SJCRH30 (cell line): ENCODE measurements at regions not wholly inside any gene's neighbourhood (a gene's known extent, or its start where the extent isn't known, plus 50 kb on each side); places are given as distances from the start of the nearest gene placed in this dataset.
A peak's percentile ranks its signal among the peaks of the same experiment; 100 is the strongest.

Experiments
- DNase-seq, 2 experiments: peaks; one replicate each; pipeline ENCODE4 v3.0.0-alpha.2; 2015 to 2020
- H3K27ac ChIP-seq: fragments of 250-450 bp; sonication (Bioruptor Pico); 2 replicates; pipeline ENCODE4 v1.5.1; 2020; ENCODE audit warnings: mild to moderate bottlenecking, moderate library complexity
- H3K27me3 ChIP-seq: fragments of 250-450 bp; sonication (Bioruptor Pico); 2 replicates; pipeline ENCODE4 v1.5.1; 2020; ENCODE audit warnings: mild to moderate bottlenecking, moderate library complexity
- H3K36me3 ChIP-seq: fragments of 250-450 bp; sonication (Bioruptor Pico); 2 replicates; pipeline ENCODE4 v1.5.1; 2020; ENCODE audit warnings: mild to moderate bottlenecking, moderate library complexity
- H3K4me1 ChIP-seq: fragments of 250-450 bp; sonication (Bioruptor Pico); 2 replicates; pipeline ENCODE4 v1.5.1; 2020; ENCODE audit warnings: mild to moderate bottlenecking, moderate library complexity
- H3K4me3 ChIP-seq: fragments of 250-450 bp; sonication (Bioruptor Pico); 2 replicates; pipeline ENCODE4 v1.5.1; 2020; ENCODE audit warnings: mild to moderate bottlenecking, moderate library complexity
- H3K9me3 ChIP-seq: fragments of 250-450 bp; sonication (Bioruptor Pico); replicated peaks from 2 replicates; pipeline ENCODE4 v1.5.1; 2020; ENCODE audit warnings: mild to moderate bottlenecking, moderate library complexity

- DNase-seq = peak in 1 of 2 experiments; percentile 31
- no peaks in the 10 kb centered on the region for H3K36me3 ChIP-seq
- H3K27ac ChIP-seq = no peak overlapping the region
Measured at GRCh38 chr14:31990926-31991572, 86.1 kb upstream of the ARHGAP5 start.

DNA sequence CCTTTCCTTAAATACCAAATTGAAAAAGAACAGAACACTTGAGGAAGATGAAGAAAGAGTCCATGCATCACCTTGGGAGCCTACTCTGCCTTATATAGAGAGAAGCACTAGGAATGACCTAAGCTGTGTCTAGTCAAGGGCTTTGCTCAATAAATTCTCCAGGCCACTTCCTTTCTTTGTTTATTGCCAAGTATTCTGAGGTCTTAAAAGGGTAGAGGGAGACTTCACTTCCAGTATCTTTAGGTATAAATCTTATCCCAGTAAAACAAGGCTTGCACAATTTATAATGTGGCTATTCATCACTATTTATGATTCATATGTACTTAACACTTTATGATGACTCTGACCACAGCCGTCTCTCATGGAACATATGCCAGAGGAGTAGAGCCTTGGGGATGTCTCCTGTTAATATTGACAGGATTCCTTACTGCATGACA lies 85.1 kb upstream of the ARHGAP5 start:
- H3K4me3 ChIP-seq = no peak overlapping the region
- H3K27ac ChIP-seq = no peak overlapping the region
- no peaks in the 10 kb centered on the region for H3K9me3 ChIP-seq
- no peaks in the 10 kb centered on the region; the same call in 1 of the 2 replicates for H3K4me1 ChIP-seq
- H3K36me3 ChIP-seq = no peaks in the 10 kb centered on the region
- no peak for DNase-seq
- no peaks in the 10 kb centered on the region for H3K27me3 ChIP-seq

More at GRCh38 chr14:31990926-31991572, 86.1 kb upstream of the ARHGAP5 start:
- no peak overlapping the region for H3K4me3 ChIP-seq
- H3K9me3 ChIP-seq = no peaks in the 10 kb centered on the region
- H3K27me3 ChIP-seq = no peaks in the 10 kb centered on the region
- no peaks in the 10 kb centered on the region; the same call in 1 of the 2 replicates for H3K4me1 ChIP-seq

DNA sequence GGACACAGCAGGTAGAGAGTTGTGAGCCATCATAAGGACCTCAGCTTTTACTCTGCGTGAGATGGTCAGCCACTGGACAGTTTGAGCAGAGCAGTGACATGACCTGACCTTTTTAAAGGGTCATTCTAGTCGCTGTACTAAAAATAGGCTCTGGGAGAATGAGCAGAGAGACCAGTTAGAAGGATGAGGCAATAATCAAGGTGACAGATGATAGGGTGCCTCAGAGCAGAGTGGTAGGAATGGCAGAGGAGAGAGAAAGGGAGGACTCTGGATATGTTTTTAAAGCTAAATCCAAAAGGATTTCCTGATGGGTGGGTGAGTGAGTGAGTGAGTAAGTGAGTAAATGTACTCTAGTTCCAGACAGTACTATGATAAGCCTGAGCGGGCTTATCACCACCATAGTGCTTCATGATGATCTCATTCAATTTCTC lies 83.6 kb upstream of the ARHGAP5 start:
- DNase-seq = no peak
- Histone ChIP-seq H3K4me1 (no peaks in the 10 kb centered on the region; the same call in 1 of the 2 replicates), H3K27me3 (no peaks in the 10 kb centered on the region), H3K36me3 (no peaks in the 10 kb centered on the region), H3K9me3 (no peaks in the 10 kb centered on the region), H3K4me3 (no peak overlapping the region), H3K27ac (no peak overlapping the region)

DNA sequence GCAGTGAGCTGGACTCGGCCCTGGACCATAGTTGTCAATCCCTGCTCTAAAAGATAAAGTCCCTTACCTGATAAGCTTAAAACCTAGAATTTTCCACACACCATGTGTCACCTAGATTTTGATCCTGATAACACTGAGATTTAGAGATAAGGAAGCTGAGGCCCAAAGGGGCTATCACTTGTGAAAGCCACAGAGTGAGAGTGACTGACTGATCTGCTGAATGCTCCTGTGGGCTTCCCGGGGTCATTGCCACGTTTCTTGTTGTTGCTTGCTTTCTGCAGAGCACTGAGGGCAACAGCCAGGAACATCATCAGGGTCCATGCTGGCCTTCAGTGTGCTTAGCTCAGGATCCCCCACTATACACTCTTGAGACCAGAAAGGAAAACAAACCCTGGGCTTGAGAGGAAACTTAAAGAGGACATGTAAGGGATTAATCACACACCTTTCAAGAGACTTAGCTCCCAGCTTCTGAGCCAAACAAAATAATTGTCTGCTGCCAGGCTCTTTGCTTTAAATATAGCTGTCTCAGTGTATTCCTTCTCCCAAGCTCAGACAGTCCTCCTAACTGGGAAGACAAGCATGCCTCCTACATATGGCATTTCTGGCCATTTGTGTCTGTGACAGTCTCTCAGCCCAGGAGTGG lies 82.6 kb upstream of the ARHGAP5 start:
- DNase-seq = no peak
- Histone ChIP-seq H3K36me3 (no peaks in the 10 kb centered on the region), H3K4me3 (no peak overlapping the region), H3K9me3 (no peaks in the 10 kb centered on the region), H3K27ac (no peak overlapping the region), H3K27me3 (no peaks in the 10 kb centered on the region), H3K4me1 (no peaks in the 10 kb centered on the region; the same call in 1 of the 2 replicates)

- H3K27ac ChIP-seq = no peak overlapping the region
- no peak overlapping the region for H3K4me3 ChIP-seq
- no peaks in the 10 kb centered on the region for H3K9me3 ChIP-seq
- peaks cover 6% of the 10 kb centered on the region; the same call in 1 of the 2 replicates for H3K4me1 ChIP-seq
- no peak for DNase-seq
- H3K27me3 ChIP-seq = no peaks in the 10 kb centered on the region
- no peaks in the 10 kb centered on the region for H3K36me3 ChIP-seq
Measured at GRCh38 chr14:32003585-32003984, 73.5 kb upstream of the ARHGAP5 start.

DNA sequence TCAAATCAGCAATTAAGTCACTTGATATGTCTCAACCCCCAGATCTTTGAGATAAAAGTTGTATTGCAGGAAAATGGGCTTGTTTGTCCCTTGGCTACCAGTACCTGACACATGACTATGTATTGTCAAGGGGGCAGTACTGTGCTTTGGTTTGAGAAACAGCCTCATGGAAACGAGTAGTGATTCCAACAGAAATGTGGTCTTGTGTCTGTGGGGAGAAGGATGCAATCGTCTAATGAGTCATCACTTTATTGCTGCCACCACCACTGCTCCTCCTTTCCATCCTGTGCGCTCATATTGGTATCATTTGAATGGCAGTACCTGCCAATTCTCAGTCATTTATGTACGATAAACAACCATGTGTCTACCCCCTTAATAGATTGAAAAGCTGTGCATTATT lies 72.8 kb upstream of the ARHGAP5 start:
- no peak for DNase-seq
- Histone ChIP-seq H3K4me3 (no peak overlapping the region), H3K27me3 (no peaks in the 10 kb centered on the region), H3K4me1 (peaks cover 6% of the 10 kb centered on the region; the same call in 1 of the 2 replicates), H3K27ac (no peak overlapping the region), H3K36me3 (no peaks in the 10 kb centered on the region), H3K9me3 (no peaks in the 10 kb centered on the region)

DNA sequence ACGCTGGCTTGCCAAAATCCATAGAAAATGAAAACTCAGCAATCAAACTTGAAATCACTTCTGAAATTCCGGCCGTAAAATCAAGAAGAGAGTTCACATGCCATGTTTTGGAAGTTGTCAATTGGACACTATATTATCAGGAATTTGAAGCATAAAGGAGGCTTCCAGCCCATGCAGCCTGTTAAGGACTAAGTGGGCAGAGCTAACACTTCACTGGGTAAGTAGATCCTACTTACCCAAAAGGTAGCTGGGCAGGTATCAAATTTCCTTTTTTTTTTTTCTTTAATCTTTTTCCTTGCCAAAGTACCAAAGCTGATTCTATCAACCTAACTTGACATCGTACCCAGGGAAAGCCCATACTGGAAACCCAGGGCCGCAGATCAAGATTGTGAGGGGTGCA lies 71.5 kb upstream of the ARHGAP5 start:
- Histone ChIP-seq H3K9me3 (no peaks in the 10 kb centered on the region), H3K4me3 (no peak overlapping the region), H3K36me3 (no peaks in the 10 kb centered on the region), H3K27me3 (no peaks in the 10 kb centered on the region), H3K27ac (no peak overlapping the region), H3K4me1 (peaks cover 10% of the 10 kb centered on the region; the same call in 1 of the 2 replicates)
- DNase-seq = no peak

- Histone ChIP-seq H3K9me3 (no peaks in the 10 kb centered on the region), H3K4me1 (peaks cover 14% of the 10 kb centered on the region), H3K27ac (peak overlapping the region; percentile 20), H3K36me3 (no peaks in the 10 kb centered on the region), H3K4me3 (no peak overlapping the region), H3K27me3 (no peaks in the 10 kb centered on the region)
- DNase-seq = peak; percentile 13 to 49
Measured at GRCh38 chr14:32006263-32007110, 70.6 kb upstream of the ARHGAP5 start.

DNA sequence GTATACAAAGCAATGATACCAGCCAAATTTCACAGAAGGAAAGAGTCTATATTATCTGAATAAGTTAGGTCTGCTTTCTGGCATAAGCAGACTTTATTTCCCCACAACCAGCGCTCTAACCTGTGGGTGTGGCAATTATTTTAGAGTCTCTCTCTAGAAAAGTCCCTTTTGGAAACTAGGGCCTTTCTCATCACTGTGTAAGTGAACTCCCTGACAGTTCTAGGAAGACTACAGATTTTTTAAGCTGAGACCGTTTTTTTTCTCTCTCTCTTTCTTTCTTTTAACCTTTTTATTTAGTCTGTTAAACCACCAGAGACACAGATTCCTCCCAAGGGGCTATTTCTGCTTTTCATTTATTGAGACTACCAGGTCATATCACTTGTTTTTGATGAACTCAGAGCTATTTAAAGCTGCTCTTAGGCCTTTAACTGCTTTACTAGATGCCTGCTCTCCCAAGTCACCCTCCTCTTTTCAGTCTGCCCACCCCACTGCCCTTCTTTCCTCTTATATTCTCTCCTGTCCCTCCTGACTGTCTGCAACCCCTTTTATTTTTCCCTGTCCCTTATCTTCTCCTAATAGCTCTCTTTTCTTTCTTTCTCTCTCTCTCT lies 69.2 kb upstream of the ARHGAP5 start:
- H3K9me3 ChIP-seq = no peaks in the 10 kb centered on the region
- no peaks in the 10 kb centered on the region for H3K27me3 ChIP-seq
- H3K36me3 ChIP-seq = no peaks in the 10 kb centered on the region
- no peak overlapping the region for H3K4me3 ChIP-seq
- no peak for DNase-seq
- peaks cover 14% of the 10 kb centered on the region for H3K4me1 ChIP-seq
- H3K27ac ChIP-seq = no peak overlapping the region

GRCh38 chr14:32008602-32009193 lies 68.4 kb upstream of the ARHGAP5 start:
- Histone ChIP-seq H3K4me1 (peaks cover 14% of the 10 kb centered on the region), H3K27ac (no peak overlapping the region), H3K36me3 (no peaks in the 10 kb centered on the region), H3K4me3 (no peak overlapping the region), H3K9me3 (no peaks in the 10 kb centered on the region), H3K27me3 (no peaks in the 10 kb centered on the region)
- no peak for DNase-seq

DNA sequence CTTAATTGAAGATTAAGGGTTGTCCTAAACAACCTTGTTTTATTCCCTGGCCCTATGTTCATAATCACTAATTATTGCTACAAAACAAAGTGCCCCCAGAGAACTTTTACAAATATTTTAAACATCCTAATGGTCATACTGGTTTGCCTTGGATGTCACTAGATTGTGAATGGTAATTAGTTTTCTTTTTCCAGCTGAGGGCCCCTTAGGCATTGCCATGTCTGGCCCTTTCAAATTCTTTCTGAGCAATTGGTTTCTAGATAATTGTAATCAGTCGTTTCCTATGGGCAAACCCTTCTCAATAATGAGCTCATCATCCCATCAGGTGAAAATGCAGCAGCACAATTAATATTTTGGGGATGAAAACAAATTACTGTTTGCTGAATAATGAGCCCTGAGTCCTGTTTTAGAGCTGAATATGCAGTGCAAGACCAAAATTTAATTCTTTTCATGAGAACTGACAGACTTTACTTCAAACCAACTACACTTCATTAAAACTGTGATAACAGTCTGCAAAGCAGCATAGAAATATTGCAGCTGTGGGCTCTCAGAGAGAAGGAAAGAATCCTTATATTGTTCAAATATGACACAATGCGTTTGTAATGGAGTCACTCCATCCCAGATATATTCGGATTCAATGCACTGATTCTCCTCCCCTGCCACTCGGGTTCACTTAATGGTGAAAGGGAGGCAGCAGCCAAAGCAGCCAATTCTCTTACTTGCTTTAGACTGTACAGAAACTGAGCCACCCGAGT lies 67.7 kb upstream of the ARHGAP5 start:
- no peak overlapping the region for H3K27ac ChIP-seq
- H3K4me1 ChIP-seq = peaks cover 14% of the 10 kb centered on the region
- H3K36me3 ChIP-seq = no peaks in the 10 kb centered on the region
- no peaks in the 10 kb centered on the region for H3K9me3 ChIP-seq
- no peak overlapping the region for H3K4me3 ChIP-seq
- DNase-seq = no peak
- H3K27me3 ChIP-seq = no peaks in the 10 kb centered on the region

GRCh38 chr14:32009976-32010581 lies 67.0 kb upstream of the ARHGAP5 start:
- Histone ChIP-seq H3K4me3 (no peak overlapping the region), H3K27me3 (no peaks in the 10 kb centered on the region), H3K9me3 (no peaks in the 10 kb centered on the region), H3K36me3 (no peaks in the 10 kb centered on the region), H3K27ac (no peak overlapping the region), H3K4me1 (peaks cover 14% of the 10 kb centered on the region)
- no peak for DNase-seq

DNA sequence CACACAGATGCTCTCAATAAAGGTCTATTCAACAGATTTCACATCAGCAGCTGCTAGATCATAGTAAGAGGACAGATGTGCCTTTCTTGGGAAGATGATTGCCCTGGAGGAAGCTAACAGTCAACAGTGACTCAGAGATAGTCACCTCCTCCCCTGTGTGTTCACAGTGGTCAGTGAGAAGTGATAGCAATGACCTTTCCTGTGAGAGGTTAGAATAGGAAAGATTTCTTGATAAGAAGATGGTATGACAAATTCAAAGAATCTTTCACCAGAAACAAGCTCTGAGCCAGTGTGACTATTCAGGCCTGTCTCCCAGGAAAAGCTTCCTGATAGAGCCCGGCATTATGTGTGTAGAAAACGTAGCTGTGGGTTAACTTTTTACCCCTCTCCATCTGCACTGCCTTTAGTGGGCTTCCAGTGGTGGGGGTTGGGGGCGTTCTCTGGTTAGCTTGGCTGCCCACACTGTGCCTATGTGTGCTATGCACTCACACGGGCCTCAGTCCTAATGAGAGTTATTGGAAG lies 66.4 kb upstream of the ARHGAP5 start:
- no peaks in the 10 kb centered on the region for H3K9me3 ChIP-seq
- no peaks in the 10 kb centered on the region for H3K36me3 ChIP-seq
- H3K4me3 ChIP-seq = no peak overlapping the region
- no peak overlapping the region for H3K27ac ChIP-seq
- H3K27me3 ChIP-seq = no peaks in the 10 kb centered on the region
- peak; percentile 25 to 58 for DNase-seq
- peaks cover 14% of the 10 kb centered on the region for H3K4me1 ChIP-seq
